HG03135 (cell line): ENCODE measurements at regions not wholly inside any gene's neighbourhood (a gene's known extent, or its start where the extent isn't known, plus 50 kb on each side); places are given as distances from the start of the nearest gene placed in this dataset.

Source experiments
- ATAC-seq: cut with Tn5 transposase; IDR thresholded peaks from one replicate; pipeline ENCODE4 v1.9.1; 2021; ENCODE audit warnings: mild to moderate bottlenecking, moderate library complexity; ENCODE audit not compliant: unreplicated experiment

DNA sequence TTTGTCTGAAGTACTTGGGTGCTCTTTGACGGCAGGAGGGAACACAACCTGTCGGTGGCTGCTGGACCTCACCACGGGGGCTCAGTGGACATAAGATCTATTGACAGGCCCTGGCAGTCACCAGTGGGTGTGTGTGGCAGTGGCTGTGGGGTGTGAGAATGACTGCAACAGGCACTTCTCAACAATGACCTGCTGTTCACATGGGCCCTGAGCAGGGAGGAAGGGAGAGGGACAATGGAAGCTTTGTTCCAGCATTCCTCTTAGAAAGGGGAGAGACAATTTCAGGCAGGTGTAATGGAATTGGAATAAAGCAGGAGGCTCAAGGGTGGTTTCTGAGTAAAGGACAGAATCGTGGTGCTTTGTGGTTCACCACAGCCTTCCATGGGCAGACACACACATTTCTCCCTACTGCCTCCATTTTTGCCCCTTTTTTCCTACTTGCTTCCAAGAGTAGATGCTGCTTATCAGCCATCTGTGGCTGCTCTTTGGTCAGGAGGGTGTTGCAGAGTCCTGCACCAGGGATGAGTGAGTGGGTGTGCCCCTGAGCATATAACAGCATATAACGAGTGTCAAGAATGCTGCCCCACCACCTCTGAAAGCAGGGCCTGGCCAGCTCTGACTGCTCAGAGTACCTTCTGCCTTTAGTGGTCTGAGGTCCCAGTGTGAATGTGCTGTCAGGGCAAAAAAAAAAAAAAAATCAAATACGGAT, 267.7 kb downstream of the RASSF9 start:
- ATAC-seq = no peak

DNA sequence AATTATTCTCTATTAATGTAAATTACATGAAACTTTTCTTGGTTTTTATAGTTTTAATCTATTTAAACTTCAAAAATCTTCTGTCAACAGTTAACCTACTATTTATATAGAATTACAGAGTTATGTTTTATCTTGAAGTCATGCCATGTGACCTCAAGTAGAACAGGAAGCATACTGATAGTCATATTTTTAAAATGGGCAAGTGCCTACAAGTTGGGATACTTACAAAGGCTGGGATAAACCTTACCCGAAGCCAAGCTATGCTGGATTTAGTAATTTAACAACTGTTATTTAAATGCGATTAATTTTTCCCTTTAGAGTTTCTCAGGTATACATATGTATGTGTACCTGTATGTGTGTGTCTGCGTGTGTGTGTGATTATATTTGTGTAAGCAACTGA, 266.9 kb downstream of the RASSF9 start:
- no peak for ATAC-seq

DNA sequence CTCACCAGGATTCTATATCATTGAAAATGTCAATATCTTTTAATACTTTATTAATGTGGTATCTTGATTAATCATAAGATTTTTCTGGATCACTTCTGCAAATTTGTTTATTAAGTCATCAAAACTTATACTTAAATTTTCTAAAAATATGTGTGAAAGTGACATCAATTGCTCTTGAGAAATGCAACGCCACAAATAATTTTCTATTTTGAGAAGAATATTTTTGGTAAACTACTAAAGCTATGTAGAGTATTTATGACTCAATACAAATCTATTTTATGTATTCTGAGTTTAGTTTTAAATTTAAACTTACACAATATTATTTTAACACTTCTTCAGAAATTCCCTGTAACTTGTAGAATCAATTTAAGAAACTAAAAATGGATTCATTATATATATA, 263.3 kb downstream of the RASSF9 start:
- no peak for ATAC-seq

DNA sequence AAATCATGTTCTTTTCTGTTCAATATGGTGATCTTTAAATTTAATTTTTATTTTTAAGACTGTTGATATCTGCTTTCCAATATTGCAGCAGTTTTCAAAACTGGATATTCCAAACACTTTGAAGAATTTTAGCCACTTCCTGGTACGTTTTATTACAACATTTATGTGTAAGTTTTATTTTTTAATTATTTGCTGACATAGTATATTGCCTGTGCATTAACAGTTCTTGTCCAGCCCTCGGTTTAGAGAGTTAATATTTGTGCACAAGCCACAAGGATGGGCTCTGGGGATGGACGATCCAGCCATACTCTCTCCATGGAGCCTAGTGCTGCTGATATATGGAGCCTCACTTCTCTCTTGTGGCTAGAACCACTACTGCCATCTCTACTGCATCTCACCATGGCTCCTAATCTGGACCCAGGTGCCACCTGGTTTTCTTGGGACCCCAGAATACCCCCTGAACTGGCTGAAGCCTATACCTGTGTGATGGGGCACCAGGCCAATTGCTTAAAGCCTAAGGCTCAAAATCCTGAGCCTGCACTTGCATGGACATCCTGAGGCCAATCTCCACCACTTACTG, 262.5 kb downstream of the RASSF9 start:
- ATAC-seq = no peak

DNA sequence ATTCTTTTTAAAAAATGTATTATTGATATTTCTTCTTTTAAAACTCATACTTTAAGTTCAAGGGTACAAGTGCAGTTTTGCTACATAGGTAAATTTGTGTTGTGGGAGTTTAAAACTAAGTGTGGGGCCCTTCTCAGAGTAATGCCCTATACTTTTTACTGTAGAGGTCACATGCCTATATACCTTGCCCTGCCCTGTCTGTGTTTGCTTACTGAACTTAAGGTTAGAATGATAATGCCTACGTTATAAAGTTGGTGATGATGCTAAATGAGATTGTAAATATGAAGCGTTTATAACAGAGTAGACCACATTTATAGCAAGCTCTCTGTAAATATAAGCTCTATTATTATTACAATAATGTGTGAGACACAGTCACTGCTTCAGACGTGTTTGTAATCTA, 261.9 kb downstream of the RASSF9 start:
- no peak for ATAC-seq

DNA sequence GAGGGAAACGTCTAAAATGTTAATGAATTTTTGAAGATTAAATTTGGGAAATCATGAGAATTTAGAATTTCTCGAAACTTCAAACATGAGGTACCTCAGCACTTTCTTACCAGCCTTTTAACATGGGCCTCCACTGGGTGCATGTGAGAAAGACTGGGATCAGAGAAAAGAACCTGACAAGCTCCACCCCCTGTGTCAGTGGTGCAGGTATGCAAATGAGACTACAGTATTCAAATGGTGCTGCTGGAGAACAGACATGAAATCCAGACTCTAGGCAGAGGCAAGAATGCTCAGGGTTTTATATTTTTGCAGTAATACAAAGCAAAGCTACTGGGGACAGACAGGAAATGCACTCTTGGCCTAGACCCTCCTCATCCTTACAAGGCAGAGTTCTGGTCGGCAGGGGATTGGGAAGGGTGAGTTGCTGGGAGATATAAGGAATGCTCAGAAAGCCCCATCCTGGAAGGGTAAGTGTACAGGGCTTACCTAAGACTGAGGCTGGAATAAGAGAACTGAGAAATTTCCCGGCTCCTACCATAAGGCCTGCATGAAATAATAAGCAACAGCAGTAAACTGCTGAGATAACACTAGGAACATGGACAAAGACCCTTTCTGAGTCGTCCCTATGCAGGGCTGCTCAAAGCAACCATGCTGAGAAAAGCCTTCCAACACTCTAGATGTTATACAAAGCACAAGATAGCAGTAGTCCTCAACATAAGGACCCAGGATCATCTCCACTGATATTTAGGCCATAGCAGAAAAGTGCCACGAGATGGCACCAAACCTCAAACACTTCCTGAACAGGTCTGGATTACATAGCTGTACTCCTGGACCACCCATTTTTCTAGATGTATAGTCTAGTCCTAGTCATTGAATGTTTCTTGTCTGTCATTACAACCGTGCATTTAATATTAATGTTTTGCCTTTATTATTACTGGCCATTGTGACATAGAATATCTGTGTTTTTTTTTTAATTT, 260.8 kb downstream of the RASSF9 start:
- ATAC-seq = peak; percentile 97

DNA sequence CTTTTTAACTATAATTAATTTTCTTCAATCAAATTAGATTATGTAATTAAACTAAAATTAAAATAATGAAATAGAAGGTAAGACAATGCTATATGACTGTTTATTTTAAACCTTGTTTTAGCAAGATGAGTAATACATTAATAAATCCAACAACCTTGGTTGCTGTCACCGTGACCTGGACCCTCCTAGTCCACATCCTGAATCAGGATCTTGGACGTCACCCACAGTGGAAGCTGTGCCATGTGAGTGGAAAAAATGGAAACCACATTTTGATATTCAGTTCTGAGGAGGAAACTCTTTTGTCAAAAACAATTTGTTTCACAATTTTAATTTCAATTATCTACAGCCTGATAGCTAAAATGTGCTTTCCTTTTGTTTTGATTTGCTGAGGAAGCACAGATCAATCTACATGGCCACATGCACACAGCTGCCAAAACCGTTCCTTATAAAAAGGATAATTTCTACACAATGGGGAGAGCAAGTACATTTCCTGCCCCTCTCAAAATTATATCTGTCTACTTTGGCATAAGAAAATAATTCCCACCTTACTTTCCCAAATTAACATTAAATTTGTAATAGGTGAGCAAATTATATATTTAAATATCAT, 255.5 kb downstream of the RASSF9 start:
- ATAC-seq = no peak

DNA sequence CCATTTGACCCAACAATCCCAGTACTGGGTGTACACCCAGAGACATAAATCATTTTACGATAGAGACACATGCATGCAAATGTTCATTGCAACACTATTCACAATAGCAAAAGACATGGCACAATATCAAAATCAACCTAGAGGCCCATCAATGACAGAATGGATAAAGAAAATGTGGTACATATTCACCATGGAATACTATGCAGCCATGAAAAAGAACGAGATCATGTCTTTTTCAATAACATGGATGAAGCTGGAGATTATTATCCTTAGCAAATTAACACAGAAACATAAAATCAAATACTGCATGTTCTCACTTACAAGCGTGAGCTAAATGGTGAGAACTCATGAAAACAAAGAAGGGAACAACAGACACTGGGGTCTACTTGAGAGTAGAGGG, 249.1 kb downstream of the RASSF9 start:
- no peak for ATAC-seq

DNA sequence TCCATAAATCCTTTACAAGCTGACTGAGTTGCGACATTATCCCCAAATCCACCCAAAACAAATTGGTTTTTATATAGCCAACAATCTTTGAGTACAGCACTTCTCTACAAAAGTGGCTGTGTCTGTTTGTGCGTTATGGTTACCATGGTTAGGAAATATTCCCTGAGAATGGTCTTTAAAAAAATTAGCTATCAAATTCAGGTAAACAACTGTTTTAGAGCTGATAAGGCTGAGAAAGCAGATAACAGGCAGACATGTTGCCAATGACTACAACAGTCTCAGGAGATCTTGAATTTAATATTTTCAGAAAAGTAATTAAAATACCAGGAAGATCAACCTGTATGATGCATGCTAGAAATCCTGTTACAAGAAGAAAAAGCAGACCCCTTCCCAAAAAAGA, 248.0 kb downstream of the RASSF9 start:
- ATAC-seq = no peak

DNA sequence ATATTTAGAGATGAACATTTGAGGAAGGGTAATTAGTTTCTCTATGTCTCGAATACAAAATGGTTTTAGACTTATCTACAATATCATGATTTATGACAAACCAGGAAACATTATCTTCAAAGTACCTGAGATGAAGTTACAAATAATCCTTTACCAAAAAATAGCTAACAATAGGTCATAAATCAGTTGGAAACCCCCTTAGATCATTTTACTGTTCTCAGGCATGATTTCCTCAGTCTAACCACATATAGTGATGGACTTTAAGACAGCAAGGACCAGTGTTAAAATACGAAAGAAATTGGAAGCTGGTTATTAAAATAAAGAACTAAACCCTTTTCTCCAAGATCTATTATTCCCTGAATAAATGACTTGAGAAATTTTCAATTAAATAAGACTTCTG, 235.4 kb downstream of the RASSF9 start:
- ATAC-seq = no peak

DNA sequence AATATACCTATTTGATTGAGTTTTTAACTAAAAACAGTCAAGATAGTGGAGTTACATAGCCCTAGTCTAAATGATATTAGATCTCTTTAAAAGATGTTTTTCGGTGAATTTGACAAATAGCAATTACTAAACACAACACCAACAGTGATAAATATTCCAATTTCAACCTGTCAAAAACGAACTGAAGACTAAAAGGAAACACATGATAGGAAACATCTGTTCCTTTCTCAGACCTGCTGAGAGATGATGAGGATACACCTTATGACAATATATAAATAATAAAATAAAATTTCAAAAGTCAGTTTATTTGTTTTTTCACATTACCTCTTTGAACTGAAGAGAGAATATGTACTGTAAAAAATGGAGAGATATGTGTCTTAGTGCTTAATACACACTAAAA, 232.7 kb downstream of the RASSF9 start:
- no peak for ATAC-seq

DNA sequence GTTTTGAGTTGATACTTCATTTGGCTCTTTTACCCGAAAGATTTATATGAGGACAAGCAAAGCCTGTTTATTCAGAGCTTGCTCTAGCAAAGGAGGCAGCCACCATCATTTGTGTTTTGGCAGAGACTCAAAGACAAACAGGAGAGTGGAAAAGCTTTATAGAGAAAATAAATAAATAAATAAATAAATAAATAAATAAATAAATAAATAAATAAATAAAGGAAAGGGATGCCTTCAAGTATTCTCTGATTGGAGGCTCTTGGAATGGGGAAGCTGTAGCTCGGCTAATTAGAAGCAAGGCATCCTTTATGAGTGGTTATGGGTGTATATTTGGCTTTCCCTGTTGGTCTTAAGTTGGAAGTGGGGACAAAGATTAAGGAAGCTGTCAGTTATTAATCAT, 229.8 kb downstream of the RASSF9 start:
- no peak for ATAC-seq

DNA sequence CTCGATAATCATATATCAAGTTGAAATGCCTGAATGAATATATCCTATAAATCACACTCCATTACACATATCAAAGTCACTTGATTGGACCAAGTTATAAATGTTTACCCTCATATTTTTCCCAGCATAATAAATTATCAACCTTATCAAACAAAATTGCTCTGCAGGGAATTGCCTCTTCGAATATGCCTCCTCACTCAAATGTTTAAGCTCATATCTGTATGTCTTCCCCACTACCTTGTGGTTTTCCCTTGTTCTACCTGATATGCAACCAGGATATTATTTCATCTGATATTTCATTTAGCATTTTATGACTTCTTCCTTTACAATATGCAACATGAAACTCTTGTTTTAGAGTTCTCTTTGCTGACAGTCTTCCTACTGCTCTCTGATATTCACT, 226.4 kb downstream of the RASSF9 start:
- no peak for ATAC-seq

DNA sequence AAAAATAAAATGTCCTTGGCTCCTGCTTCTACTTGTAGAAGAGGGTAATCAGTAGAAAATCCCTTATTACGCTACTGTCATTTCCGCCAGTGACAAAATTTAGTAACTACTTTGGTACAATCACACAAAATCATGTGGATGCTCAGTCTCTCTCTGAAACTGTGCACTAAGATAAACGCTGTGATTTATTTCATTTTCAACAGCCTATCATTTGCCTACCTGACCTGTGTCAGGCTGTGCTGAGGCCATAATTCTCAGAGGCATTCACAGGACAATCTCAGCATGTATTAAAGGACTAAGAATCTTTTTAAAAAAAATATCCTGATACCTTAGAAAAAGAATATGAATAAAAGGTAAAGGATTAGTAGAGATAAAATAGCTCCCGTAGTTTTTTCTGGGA, 226.0 kb downstream of the RASSF9 start:
- no peak for ATAC-seq

DNA sequence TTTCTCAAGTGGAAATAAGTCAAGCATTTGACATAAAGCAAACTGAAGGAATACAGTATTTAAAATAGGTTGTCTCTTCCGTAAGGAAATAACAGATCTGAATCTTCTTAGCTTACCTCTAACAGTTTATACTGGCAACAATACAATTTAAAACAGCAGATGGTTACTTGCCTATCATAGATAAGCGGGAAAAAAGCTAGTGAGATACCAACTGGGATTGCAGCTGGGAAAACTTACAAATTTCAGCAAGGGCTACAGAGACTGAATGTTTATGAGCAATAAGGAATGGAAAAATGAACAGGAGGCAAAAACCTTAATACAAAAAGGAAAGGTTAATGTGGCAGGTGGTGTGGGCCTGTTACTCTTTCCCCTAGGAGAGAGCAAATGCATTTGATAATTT, 220.0 kb downstream of the RASSF9 start:
- no peak for ATAC-seq

DNA sequence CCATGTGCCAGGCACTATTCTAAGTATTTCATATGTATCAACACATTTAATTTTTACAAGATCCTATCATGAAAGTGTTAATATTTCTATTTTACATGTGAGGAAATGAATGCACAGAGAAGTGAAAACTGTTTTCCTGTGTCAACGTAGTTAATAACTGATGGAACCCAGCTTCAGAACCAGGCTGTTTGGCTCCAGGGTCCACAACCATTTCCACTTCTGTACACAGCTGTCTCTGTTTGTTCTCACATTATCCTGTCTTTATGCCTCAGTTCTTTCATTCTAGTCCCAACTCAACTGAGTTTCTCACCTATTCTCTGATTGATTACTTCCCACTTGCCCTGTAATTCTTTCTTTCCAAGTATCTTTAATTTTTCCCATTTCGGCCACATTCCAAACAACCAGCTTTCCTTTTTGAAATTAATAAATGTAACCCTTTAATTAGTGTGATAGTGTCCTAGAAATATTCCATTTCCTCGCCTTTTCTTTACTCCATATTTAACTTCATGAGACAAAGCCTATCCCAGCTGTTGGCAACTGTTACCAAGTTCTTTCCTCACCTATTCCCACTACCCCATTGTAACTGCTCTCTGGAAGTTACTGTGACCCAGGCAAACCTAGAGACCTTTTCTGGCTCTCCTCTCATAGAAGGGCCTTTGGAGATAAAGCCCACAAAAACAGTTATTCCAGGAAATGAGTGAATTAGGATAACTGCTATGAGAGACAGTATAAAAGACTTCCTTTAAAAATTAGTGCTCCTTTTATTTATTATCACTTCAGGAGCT, 218.7 kb downstream of the RASSF9 start:
- no peak for ATAC-seq

DNA sequence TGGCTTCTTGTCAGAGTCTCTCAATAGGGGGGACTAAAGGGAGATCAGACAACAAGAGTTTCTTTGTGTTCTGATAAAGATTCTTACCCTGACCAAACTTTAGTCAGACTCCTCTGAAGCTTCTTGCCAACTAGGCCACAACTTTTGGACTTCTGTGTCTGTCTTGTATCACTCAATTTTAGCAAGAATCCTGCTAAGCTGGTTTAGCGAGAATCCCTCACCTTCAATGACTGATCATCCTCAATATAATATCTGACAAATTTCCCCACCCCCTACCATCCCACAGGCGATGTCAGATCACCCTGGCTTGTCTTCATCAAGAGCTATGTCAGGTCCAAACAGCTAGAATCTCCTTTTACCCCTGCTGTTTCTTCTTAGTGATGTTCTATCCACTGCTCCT, 215.2 kb downstream of the RASSF9 start:
- ATAC-seq = no peak

DNA sequence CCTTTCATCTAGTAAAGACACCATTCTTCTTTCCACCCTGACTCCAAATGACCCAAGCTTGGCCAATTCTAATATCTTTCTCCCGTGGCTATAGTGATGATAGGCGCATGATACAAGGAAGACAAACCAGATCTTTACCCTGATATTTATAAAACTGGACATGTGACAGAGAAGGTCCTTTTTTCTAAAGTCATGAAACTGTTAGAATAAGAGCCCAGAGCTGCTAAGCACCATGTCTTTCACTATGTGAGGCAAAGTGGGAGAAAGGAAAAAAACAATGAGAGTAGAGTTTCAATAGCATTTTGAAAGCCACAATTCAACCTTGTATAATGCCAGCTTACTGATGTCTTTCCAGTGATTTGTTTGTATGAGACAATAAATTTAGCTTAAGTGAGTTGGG, 212.4 kb downstream of the RASSF9 start:
- ATAC-seq = no peak

DNA sequence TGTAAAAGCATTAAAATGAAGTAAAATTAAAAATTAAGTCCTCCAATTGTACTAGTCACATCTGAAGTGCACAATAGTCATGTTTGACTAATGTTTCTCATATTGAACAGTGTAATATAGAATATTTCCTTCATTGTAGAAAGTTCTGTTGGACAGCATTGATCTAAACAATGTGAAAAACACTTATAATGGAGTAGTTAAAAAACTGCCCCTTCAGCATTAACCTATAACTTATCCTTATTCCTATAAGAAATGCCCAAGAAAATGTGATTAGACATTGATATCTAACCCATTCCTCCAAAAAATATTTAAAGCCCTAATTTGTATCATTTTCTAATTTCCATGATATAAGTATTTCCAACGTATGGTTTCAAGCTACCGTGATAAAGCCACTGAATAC, 210.7 kb downstream of the RASSF9 start:
- ATAC-seq = no peak

DNA sequence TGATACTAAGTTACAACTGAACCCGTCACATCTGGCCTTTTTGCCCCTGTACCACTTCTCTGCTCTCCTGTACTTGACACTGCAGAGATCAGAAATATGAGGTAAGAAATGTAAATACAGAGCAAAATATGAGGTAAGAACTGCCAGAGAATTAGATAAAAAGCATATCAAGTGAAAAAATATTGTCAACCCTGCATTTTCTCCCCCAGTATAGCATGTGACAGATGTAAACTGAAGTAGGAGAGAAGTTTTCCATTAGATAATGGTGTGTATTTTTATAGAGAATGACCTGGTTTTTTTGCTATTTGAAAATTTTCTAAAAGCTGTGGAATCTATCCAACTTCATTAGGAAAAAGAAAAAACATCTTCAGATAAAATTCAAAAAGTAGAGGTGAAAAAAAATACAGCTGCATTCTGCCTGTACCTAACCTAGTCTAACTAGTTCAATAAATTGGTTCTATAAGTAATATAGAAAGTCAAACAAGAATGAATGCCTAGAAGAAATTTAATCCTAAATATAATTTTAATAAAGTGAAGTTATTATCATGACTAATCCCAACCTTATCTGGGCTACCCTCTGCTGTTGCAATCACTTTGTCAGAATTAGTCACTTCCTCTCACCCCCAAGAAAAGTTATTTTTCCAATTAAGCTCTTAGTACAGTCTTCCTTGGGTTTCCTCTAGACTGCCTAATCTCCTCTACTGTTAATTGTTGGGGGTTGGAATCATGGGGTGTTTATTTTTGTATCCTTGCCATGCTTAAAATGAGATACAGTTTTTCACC, 210.0 kb downstream of the RASSF9 start:
- ATAC-seq = no peak
